H1 (cell line): ENCODE measurements at regions not wholly inside any gene's neighbourhood (a gene's known extent, or its start where the extent isn't known, plus 50 kb on each side); places are given as distances from the start of the nearest gene placed in this dataset.

Source experiments
- BACH1 ChIP-seq: IDR thresholded peaks from 2 replicates; pipeline ENCODE4 v1.6.1; 2012; ENCODE audit warnings: low read length, improper control_type of control experiment
- BCL11A ChIP-seq, 2 experiments: IDR thresholded peaks; one replicate each; pipeline ENCODE4 v1.6.1; 2011; ENCODE audit warnings: low read depth in 2 of 2, low read length in 2 of 2, mild to moderate bottlenecking in 2 of 2
- CEBPB ChIP-seq: IDR thresholded peaks from 2 replicates; pipeline ENCODE4 v1.6.1; 2012; ENCODE audit warnings: low read depth, low read length
- CHD7 ChIP-seq: fragments of 300-600 bp; sonication (generic); IDR thresholded peaks from 2 replicates; pipeline ENCODE4 v1.7.1; 2012; ENCODE audit warnings: low read length, moderate library complexity, mild to moderate bottlenecking, inconsistent platforms; ENCODE audit not compliant: insufficient replicate concordance
- EGR1 ChIP-seq: IDR thresholded peaks from 2 replicates; pipeline ENCODE4 v1.6.1; 2011; ENCODE audit warnings: low read depth, low read length, borderline replicate concordance
- SIRT6 ChIP-seq: IDR thresholded peaks from one replicate; pipeline ENCODE4 v1.7.1; 2012; ENCODE audit warnings: low read length, inconsistent platforms
- SIX5 ChIP-seq: IDR thresholded peaks from 2 replicates; pipeline ENCODE4 v1.6.1; 2011; ENCODE audit warnings: mild to moderate bottlenecking, low read depth, low read length
- TAF1 ChIP-seq: IDR thresholded peaks from 2 replicates; pipeline ENCODE4 v1.6.1; 2011; ENCODE audit warnings: mild to moderate bottlenecking, low read depth, low read length
- ZNF274 ChIP-seq: IDR thresholded peaks from 2 replicates; pipeline ENCODE4 v1.7.0; 2012; ENCODE audit warnings: low read length, borderline replicate concordance; ENCODE audit errors: extremely low read depth

DNA sequence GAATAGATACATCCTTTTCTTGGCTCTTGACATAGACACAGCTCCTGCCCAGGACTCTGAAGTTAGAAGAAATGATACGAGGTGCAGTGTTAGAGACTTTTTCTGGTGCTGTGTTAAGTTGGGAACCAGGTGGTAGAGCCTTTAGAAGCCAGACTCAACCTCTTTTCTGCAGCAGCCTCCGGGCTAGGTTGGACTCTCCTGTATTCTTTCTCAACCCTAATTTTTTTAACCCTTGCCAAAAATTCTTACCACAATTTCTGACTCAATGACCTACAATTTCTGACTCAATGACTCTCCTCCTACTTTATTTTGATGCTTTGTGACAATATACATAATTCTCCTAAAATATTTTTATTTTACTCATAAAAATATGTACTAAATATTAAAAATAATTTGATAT lies 127.4 kb upstream of the PRL start (continued):
- TF ChIP-seq CHD7: no peak
- TF ChIP-seq CEBPB: no peak
- TF ChIP-seq ZNF274: no peak
- no peak for TF ChIP-seq TAF1
- TF ChIP-seq EGR1: no peak
- no peak for TF ChIP-seq SIX5
- no peak for TF ChIP-seq SIRT6
- no peak for TF ChIP-seq BACH1
- TF ChIP-seq BCL11A (IDR thresholded peaks at IDR 0.05; ENCODE audit: low read depth in 2 of 2, low read length in 2 of 2): no peak
